DMS153 treated with DMSO at 0.1 percent for 48 hours (cell line): ENCODE measurements at regions not wholly inside any gene's neighbourhood (a gene's known extent, or its start where the extent isn't known, plus 50 kb on each side); places are given as distances from the start of the nearest gene placed in this dataset.

ENCODE experiments used
- DNase-seq: peaks from one replicate; lab custom pipeline; 2025; ENCODE audit not compliant: unreplicated experiment; lab: John Stamatoyannopoulos, UW

- no peak for DNase-seq
These were observed 218.8 kb upstream of the MAP3K7 start for GRCh38 chr6:90805619-90806155.

DNA sequence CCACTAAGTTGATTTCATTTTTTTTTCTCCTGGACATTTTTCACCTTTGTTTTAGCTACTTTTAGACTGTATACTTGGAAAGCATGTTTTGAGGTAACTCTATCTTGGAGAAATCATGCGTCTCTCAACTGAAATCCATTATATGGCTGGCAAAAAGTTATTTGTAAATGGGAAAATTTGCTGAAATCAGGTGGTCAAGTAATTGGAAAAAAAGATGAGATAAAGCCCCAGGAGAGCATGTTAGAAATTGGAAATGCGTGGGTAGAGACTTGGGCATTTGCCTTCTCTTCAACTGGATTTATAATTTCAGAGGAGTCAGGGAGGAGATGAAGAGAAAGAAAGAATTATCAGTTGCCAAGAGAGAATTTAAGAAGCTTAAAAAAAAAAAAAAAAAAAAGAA lies 217.1 kb upstream of the MAP3K7 start:
- no peak for DNase-seq

DNA sequence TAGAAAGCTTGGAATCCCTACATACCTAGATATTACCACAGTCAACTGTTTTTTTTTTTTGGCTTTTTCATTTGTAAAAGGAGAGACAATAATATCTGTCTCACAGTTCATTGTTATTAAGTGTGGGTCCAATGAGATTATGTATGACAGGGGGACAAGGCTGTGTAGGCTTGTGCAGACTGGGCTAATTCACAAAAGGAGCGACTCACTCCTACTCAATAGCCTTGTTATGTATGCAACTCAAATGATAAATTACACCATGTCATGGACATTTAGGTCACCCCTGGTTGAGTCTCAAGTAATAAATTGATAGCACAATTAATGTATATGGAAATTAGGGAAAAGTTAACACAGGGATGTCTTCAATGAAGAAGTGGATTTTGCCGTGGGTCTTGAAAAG lies 208.2 kb upstream of the MAP3K7 start:
- no peak for DNase-seq

- DNase-seq = no peak
These were observed 206.9 kb upstream of the MAP3K7 start for GRCh38 chr6:90793771-90794170.

GRCh38 chr6:90790696-90791095 lies 203.8 kb upstream of the MAP3K7 start:
- no peak for DNase-seq

DNA sequence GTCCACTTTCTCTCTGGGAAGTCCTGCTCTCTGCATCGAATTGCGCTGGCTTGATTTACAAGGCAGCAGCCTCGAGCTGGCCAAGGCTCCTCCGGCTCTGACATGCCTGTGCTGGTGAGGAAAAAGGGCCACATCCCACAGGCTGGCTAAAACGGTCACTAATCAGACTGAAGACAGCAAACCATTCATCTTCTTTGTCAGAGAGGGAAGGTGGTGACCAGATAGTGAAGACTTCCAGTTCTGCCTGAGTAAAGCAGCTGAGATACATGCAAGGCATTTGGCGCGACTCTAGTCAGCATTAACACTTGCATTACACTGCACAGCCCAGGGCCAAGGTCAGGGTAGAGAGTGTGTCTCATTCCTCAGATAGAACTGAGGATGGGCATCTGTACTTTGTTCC lies 203.2 kb upstream of the MAP3K7 start:
- DNase-seq = no peak

DNA sequence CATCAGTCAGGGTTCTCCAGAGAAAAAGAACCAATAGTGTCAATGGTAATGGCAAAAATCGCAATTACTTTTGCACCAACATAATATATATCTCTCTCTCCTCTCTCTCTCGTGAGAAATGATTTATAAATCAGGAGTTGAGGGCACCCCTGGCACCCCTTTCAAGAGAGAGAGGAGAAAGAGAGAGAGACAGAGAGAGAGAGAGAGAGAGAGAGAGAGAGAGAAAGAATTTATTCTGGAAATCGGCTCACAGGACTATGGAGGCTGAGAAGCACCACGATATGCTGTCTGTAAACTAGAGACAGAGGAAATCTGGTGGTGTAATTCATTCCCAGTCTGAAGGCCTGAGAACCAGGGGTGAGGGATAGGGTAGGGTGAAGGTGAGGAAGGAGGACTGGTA lies 201.9 kb upstream of the MAP3K7 start:
- no peak for DNase-seq

- DNase-seq = no peak
These were observed 200.6 kb upstream of the MAP3K7 start for GRCh38 chr6:90787446-90787845.

DNA sequence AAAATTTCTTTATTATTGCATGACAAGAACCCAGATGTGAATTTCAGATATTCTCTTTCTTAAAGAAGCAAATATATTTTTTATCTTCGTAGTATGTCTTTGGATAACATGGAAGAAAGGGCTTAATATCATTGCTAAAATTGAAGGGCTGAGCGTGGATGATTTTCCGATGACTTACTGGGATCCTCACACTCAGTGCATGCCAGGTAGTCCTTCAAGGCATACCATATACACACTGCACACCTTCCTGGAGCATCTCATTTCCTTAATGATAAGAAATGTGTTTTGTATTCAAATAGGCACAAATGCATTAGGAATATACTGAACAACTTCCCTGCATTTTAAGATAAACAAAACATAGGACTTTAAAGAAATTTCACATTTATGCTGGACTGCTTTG lies 193.9 kb upstream of the MAP3K7 start:
- no peak for DNase-seq

- DNase-seq = no peak
These were observed 193.3 kb upstream of the MAP3K7 start for GRCh38 chr6:90780141-90780540.

GRCh38 chr6:90778417-90779203 lies 191.7 kb upstream of the MAP3K7 start:
- DNase-seq = no peak

- no peak for DNase-seq
These were observed 183.9 kb upstream of the MAP3K7 start for GRCh38 chr6:90770778-90771177.

DNA sequence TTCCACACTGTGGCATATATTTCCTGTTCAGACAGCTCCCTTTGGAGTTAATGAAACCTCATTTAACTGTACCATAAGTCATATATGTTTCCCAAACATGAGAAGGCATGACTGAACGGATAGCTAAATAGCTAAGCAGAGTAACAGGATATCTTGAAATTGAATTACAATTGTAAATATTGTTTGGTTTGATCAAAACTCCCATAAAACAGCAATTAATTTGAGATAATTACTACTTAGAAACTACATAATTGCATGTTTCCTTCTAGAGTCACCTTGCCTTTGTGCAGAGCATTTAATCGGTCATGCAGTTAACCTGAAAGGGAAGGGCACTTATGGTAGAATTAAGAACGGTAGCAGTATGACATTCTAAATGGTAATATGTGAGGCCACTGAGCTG lies 179.0 kb upstream of the MAP3K7 start:
- DNase-seq = peak; percentile 47

GRCh38 chr6:90765491-90765890 lies 178.6 kb upstream of the MAP3K7 start:
- no peak for DNase-seq

DNA sequence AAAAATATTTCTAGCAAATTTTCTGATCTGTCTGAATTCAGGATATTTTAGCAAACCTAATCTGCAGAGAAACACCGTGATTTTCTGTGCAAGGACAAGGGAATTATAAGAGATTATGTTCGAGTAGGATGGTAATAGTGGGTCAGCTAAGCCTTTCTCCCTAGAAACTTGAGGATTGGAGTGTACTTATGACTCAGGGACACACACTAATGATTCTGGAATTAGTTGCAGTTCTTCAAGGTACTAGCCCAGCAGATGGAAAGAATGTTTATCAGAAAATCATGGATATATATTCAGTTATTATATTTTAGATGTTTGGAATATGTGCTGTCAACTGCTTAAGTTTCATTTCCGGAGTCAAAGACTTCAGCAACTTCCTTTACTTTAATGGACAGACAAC lies 177.1 kb upstream of the MAP3K7 start:
- DNase-seq = no peak

GRCh38 chr6:90759664-90760063 lies 172.8 kb upstream of the MAP3K7 start:
- DNase-seq = no peak

DNA sequence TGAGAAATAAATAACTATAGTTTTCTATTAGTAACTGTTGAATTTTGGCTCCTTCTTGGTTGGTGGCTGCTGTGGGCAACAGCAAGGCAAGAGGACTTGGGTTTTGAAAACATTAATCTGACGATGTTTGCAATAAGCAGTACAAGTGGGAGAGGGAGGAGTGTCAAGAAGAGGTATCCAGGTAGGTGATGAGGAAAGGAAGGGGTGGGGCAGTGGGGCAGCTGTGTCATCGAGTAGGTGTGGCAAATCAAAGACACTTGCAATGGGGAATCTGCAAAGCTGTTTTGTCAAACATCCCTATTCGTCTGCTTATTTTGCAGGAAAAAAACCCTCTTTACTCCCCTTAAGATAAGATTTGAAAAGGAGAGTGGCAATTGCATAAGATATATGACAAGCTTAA lies 171.9 kb upstream of the MAP3K7 start:
- DNase-seq = no peak

- DNase-seq = no peak
These were observed 167.2 kb upstream of the MAP3K7 start for GRCh38 chr6:90753820-90754643.

DNA sequence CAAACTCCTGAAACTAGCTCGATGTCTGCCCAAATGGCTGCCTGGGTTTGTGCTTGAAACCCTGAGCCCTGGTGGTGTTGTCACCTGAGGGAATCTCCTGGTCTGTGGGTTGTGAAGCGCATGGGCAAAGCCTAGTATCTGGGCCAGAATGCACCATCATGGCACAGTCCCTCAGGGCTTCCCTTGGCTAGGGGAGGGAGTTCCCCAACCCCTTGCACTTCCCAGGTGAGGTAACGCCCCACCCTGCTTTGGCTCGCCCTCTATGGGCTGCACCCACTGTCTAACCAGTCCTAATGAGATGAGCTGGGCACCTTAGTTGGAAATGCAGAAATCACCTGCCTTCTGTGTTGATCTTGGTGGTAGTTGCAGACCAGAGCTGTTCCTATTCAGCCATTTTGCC lies 152.9 kb upstream of the MAP3K7 start:
- no peak for DNase-seq

DNA sequence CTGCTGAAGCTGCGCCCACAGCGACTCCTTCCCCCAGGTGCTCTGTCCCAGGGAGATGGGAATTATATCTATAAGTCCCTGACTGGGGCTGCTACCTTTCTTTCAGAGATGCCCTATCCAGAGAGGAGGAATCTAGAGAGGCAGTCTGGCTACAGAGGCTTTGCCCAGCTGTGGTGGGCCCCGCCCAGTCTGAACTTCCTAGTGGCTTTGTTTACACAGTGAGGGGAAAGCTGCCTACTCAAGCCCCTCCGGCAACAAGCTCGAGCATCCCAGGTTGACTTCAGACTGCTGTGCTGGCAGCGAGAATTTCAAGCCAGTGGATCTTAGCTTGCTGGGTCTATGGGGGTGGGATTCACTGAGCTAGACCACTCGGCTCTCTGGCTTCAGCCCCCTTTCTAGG lies 152.5 kb upstream of the MAP3K7 start:
- DNase-seq = no peak

DNA sequence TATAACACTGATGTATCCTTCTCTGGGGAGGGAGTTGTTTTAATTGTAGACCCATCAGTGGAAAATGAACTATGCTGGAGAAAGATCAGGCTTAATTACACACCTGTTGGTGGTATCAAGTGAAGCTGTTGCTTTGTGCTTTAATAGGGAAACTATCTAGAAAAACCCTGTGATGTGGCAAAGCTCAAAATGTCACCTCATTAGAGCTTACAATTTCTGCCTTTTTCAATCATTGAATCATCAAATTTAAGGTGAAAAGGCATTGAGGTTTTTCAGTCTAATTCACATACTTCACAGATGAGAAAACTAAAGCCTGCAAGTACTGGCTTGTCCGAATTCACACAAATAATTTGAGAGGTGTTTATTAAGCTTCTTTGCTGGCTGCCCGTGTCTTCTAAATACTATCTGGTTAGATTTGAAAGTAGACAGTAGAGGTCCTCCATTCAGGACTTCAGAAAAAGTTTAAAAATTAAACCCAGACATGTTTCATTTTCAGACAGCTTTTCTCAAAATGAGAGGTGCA lies 143.3 kb upstream of the MAP3K7 start:
- no peak for DNase-seq

- DNase-seq = no peak
These were observed 142.2 kb upstream of the MAP3K7 start for GRCh38 chr6:90729057-90729456.
